IMR-90 (cell line): ENCODE measurements at regions not wholly inside any gene's neighbourhood (a gene's known extent, or its start where the extent isn't known, plus 50 kb on each side); places are given as distances from the start of the nearest gene placed in this dataset.

Source experiments
- ATAC-seq: fragments of 200-7000 bp; cut with Tn5 transposase; 2 replicates; pipeline ENCODE4 v1.9.1; 2020; ENCODE audit warnings: low read depth, mild to moderate bottlenecking, moderate library complexity
- BruUV-seq: library from RNA; stranded (reverse); fragments of 400-500 nt; replicated peaks from 2 replicates; lab custom pipeline; 2021; lab: Mats Ljungman, UMichigan
- CTCF ChIA-PET: fragments of 300-600 bp; formaldehyde crosslinking; extraction: SDS; loops from one replicate; lab custom pipeline; 2021; ENCODE audit warnings: antibody characterized with exemption; lab: Yijun Ruan, JAX
- POLR2A ChIA-PET: fragments of 300-600 bp; sonication (Branson Sonifier 250); formaldehyde crosslinking; loops from one replicate; lab custom pipeline; 2022; ENCODE audit warnings: antibody characterized with exemption; ENCODE audit not compliant: unreplicated experiment; lab: Charles Lee
- DNase-seq: peaks from one replicate; pipeline ENCODE4 v3.0.0; 2013
- H2AFZ ChIP-seq: replicated peaks from 2 replicates; pipeline ENCODE3; 2013; ENCODE audit warnings: low read length, mild to moderate bottlenecking; ENCODE audit not compliant: poor library complexity
- H2AK5ac ChIP-seq: 2 replicates; pipeline ENCODE4 v1.6.1; 2013; ENCODE audit warnings: low read depth, low read length, inconsistent platforms
- H2AK9ac ChIP-seq: replicated peaks from 2 replicates; pipeline ENCODE3; 2013; ENCODE audit warnings: mild to moderate bottlenecking, low read depth, low read length, moderate library complexity; ENCODE audit not compliant: poor library complexity
- H2BK120ac ChIP-seq: 2 replicates; pipeline ENCODE4 v1.6.1; 2013; ENCODE audit warnings: low read depth, low read length, inconsistent platforms
- H2BK15ac ChIP-seq: 3 replicates; pipeline ENCODE4 v1.6.1; 2013; ENCODE audit warnings: low read depth, low read length, inconsistent platforms
- H2BK20ac ChIP-seq: 2 replicates; pipeline ENCODE4 v1.6.1; 2013; ENCODE audit warnings: low read depth, mild to moderate bottlenecking, inconsistent platforms, low read length, moderate library complexity
- H2BK5ac ChIP-seq: 2 replicates; pipeline ENCODE4 v1.6.1; 2013; ENCODE audit warnings: mild to moderate bottlenecking, low read depth, low read length, inconsistent platforms; ENCODE audit not compliant: poor library complexity, severe bottlenecking
- H3K14ac ChIP-seq: replicated peaks from 2 replicates; pipeline ENCODE4 v1.6.1; 2013; ENCODE audit warnings: low read depth, low read length, inconsistent platforms
- H3K18ac ChIP-seq: 2 replicates; pipeline ENCODE4 v1.6.1; 2013; ENCODE audit warnings: low read depth, low read length, control low read depth
- H3K23ac ChIP-seq: 2 replicates; pipeline ENCODE4 v1.6.1; 2013; ENCODE audit warnings: low read depth, low read length, inconsistent platforms
- H3K27ac ChIP-seq: 2 replicates; pipeline ENCODE4 v1.5.1; 2013; ENCODE audit warnings: mild to moderate bottlenecking, control low read depth, low read length; ENCODE audit not compliant: insufficient read depth
- H3K27me3 ChIP-seq: 2 replicates; pipeline ENCODE4 v1.6.1; 2013; ENCODE audit warnings: low read length; ENCODE audit not compliant: control insufficient read depth, insufficient read depth
- H3K36me3 ChIP-seq: 2 replicates; pipeline ENCODE4 v1.6.1; 2013; ENCODE audit warnings: low read length, mixed read lengths; ENCODE audit not compliant: control insufficient read depth, insufficient read depth
- H3K4ac ChIP-seq: 2 replicates; pipeline ENCODE4 v1.6.1; 2013; ENCODE audit warnings: low read depth, low read length, inconsistent platforms
- H3K4me1 ChIP-seq: 2 replicates; pipeline ENCODE4 v1.6.1; 2013; ENCODE audit warnings: low read length, mixed read lengths; ENCODE audit not compliant: control insufficient read depth, insufficient read depth
- H3K4me2 ChIP-seq: 2 replicates; pipeline ENCODE4 v1.6.1; 2013; ENCODE audit warnings: low read depth, mild to moderate bottlenecking, control low read depth, low read length, moderate library complexity
- H3K4me3 ChIP-seq: 2 replicates; pipeline ENCODE4 v1.5.1; 2013; ENCODE audit warnings: low read depth, mild to moderate bottlenecking, control low read depth, low read length, moderate library complexity; ENCODE audit not compliant: insufficient read depth
- H3K56ac ChIP-seq: 2 replicates; pipeline ENCODE4 v1.6.1; 2013; ENCODE audit warnings: low read length, inconsistent platforms; ENCODE audit not compliant: insufficient read depth; ENCODE audit errors: extremely low read depth
- H3K79me1 ChIP-seq, 2 experiments: 2 replicates each; pipeline ENCODE4 v1.6.1; 2013; ENCODE audit warnings: low read length in 2 of 2, inconsistent platforms in 1 of 2, low read depth in 1 of 2
- H3K9ac ChIP-seq: 2 replicates; pipeline ENCODE4 v1.6.1; 2013; ENCODE audit warnings: low read depth, low read length, control low read depth
- H3K9me1 ChIP-seq: 2 replicates; pipeline ENCODE4 v1.6.1; 2013; ENCODE audit warnings: low read length, inconsistent platforms; ENCODE audit not compliant: insufficient read depth
- H3K9me3 ChIP-seq: 2 replicates; pipeline ENCODE4 v1.6.1; 2013; ENCODE audit warnings: low read length; ENCODE audit not compliant: control insufficient read depth, insufficient read depth
- H4K20me1 ChIP-seq: 2 replicates; pipeline ENCODE4 v1.6.1; 2013; ENCODE audit warnings: low read length, inconsistent platforms; ENCODE audit not compliant: insufficient read depth
- H4K5ac ChIP-seq: 2 replicates; pipeline ENCODE4 v1.6.1; 2013; ENCODE audit warnings: mild to moderate bottlenecking, low read depth, low read length, control low read depth
- H4K8ac ChIP-seq, 2 experiments: 2 replicates each; pipeline ENCODE4 v1.6.1; 2013; ENCODE audit warnings: low read depth in 2 of 2, low read length in 2 of 2, control low read depth in 1 of 2, inconsistent platforms in 1 of 2
- H4K91ac ChIP-seq: 2 replicates; pipeline ENCODE4 v1.6.1; 2013; ENCODE audit warnings: low read depth, low read length, inconsistent platforms; ENCODE audit not compliant: insufficient read depth
- BHLHE40 ChIP-seq: fragments of 150-350 bp; IDR thresholded peaks from 2 replicates; pipeline ENCODE4 v1.6.1; 2016; ENCODE audit warnings: mild to moderate bottlenecking, low read depth, low read length
- CEBPB ChIP-seq: IDR thresholded peaks from 2 replicates; pipeline ENCODE4 v1.6.1; 2012; ENCODE audit warnings: low read depth, low read length, improper control_type of control experiment
- CHD1 ChIP-seq: IDR thresholded peaks from 2 replicates; pipeline ENCODE4 v1.6.1; 2012; ENCODE audit warnings: low read depth, low read length, improper control_type of control experiment
- FOS ChIP-seq: fragments of 150-350 bp; IDR thresholded peaks from 2 replicates; pipeline ENCODE4 v1.6.1; 2016; ENCODE audit warnings: low read depth, low read length
- MAFK ChIP-seq: IDR thresholded peaks from 2 replicates; pipeline ENCODE4 v1.6.1; 2012; ENCODE audit warnings: low read depth, low read length, improper control_type of control experiment
- MAZ ChIP-seq: IDR thresholded peaks from 2 replicates; pipeline ENCODE4 v1.6.1; 2012; ENCODE audit warnings: low read depth, mild to moderate bottlenecking, low read length, improper control_type of control experiment, moderate library complexity, borderline replicate concordance
- MXI1 ChIP-seq: IDR thresholded peaks from 2 replicates; pipeline ENCODE4 v1.6.1; 2012; ENCODE audit warnings: low read depth, mild to moderate bottlenecking, low read length, moderate library complexity, borderline replicate concordance
- NFE2L2 ChIP-seq: fragments of 150-350 bp; IDR thresholded peaks from 2 replicates; pipeline ENCODE4 v1.6.1; 2016; ENCODE audit warnings: low read depth, mild to moderate bottlenecking, low read length
- POLR2A ChIP-seq: IDR thresholded peaks from 2 replicates; pipeline ENCODE4 v1.6.1; 2012; ENCODE audit warnings: mild to moderate bottlenecking, low read depth, low read length
- RAD21 ChIP-seq: IDR thresholded peaks from 2 replicates; pipeline ENCODE4 v1.6.1; 2012; ENCODE audit warnings: low read length, improper control_type of control experiment
- RCOR1 ChIP-seq: IDR thresholded peaks from 2 replicates; pipeline ENCODE4 v1.6.1; 2012; ENCODE audit warnings: mild to moderate bottlenecking, low read length, improper control_type of control experiment; ENCODE audit not compliant: insufficient replicate concordance
- RFX5 ChIP-seq: IDR thresholded peaks from 2 replicates; pipeline ENCODE4 v1.8.0; 2012; ENCODE audit warnings: low read depth, mild to moderate bottlenecking, low read length, moderate library complexity
- SMC3 ChIP-seq: fragments of 150-350 bp; IDR thresholded peaks from 2 replicates; pipeline ENCODE4 v1.6.1; 2016; ENCODE audit warnings: low read depth, mild to moderate bottlenecking, antibody characterized with exemption, low read length, moderate library complexity
- WGBS, 2 experiments: methylation state at CpG; one replicate each; pipeline versions ENCODE4 v1.1.5 to v1.1.7; 2013; ENCODE audit warnings: missing lambda C conversion rate in 2 of 2; ENCODE audit not compliant: insufficient read length in 1 of 2; ENCODE audit errors: extremely low coverage in 2 of 2; 5-methylcytosine and 5-hydroxymethylcytosine counted together
- dilution Hi-C: fragments of 300-500 bp; cut with HindIII; formaldehyde crosslinking; loops from one replicate; pipeline ENCODE4 v1.14.3; 2018; ENCODE audit warnings: low sequenced_read_pairs; ENCODE audit not compliant: unreplicated experiment
- in situ Hi-C: fragments of 300-500 bp; cut with MboI; formaldehyde crosslinking; loops from 3 replicates; pipeline ENCODE4 v1.14.3; 2019; ENCODE audit warnings: low sequenced_read_pairs, inconsistent platforms, mixed read lengths
- intact Hi-C: fragments of 100-400 bp; cut with micrococcal nuclease; formaldehyde crosslinking; loops from 2 replicates; pipeline ENCODE4 v1.10.0; 2022
- TF ChIP-seq, protein P1 (sequence below): fragments of 150-350 bp; IDR thresholded peaks from 2 replicates; pipeline ENCODE4 v1.6.1; 2017; ENCODE audit warnings: mild to moderate bottlenecking, antibody characterized with exemption, low read length, low read depth
- TF ChIP-seq, protein P2 (sequence below): fragments of 150-350 bp; IDR thresholded peaks from 2 replicates; pipeline ENCODE4 v1.6.1; 2016; ENCODE audit warnings: low read depth, mild to moderate bottlenecking, low read length, moderate library complexity, borderline replicate concordance
- TF ChIP-seq, protein P3 (sequence below): conservative IDR thresholded peaks from 2 replicates; pipeline ENCODE4 v1.5.1; 2012; ENCODE audit warnings: mild to moderate bottlenecking, low read depth, low read length, improper control_type of control experiment

DNA sequence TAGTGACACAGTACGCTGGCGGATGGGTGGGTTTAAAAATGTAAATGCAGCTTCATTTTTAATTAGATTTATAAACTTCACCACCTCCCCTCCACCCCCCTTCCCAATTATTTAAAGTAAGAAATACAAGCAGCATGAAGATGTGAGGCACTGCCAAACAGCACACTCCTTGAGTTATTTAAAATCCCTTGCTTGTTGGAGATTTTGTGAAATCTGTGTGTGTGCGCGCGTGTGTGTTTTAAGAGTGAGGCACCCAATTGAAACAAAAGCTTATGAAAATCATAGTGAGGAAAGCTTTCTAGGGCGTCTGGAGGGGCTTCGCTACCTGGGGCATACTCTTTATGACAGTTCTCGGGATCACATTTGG lies 219.6 kb upstream of the IRX3 start:
- H2AK5ac ChIP-seq: no peak overlapping the region
- ATAC-seq (no peak), DNase-seq (no peak)
- no peak overlapping the region for H3K56ac ChIP-seq
- BruUV-seq: no TSS peak
- H3K27ac ChIP-seq: no peak overlapping the region
- H2AFZ ChIP-seq: no peak overlapping the region
- H4K8ac ChIP-seq: no peak overlapping the region
- no peak overlapping the region for H4K5ac ChIP-seq
- in situ Hi-C loops (no loop called here), dilution Hi-C loops (no loop called here), intact Hi-C loops (no loop called here)
- CTCF ChIA-PET: no interaction called here
- WGBS, 2 experiments: no CpG with 5 or more reads among the region's 8 CpGs
- POLR2A ChIA-PET: no interaction called here
- H2BK5ac ChIP-seq: no peak overlapping the region
- H3K4me3 ChIP-seq: no peak overlapping the region
- no peak overlapping the region for H4K91ac ChIP-seq
- H3K23ac ChIP-seq: no peak overlapping the region
- no peak overlapping the region for H3K4ac ChIP-seq
- no peaks in the 10 kb centered on the region for H3K4me1 ChIP-seq
- no peak overlapping the region for H2BK15ac ChIP-seq
- no peaks in the 10 kb centered on the region for H3K79me1 ChIP-seq
- H3K14ac ChIP-seq: no peak overlapping the region
- H2AK9ac ChIP-seq: no peak overlapping the region
- H3K27me3 ChIP-seq: peaks cover 7% of the 10 kb centered on the region; the same call in 1 of the 2 replicates
- H3K4me2 ChIP-seq: no peak overlapping the region; the same call in 1 of the 2 replicates
- no peak overlapping the region for H3K18ac ChIP-seq
- H3K9me3 ChIP-seq: no peaks in the 10 kb centered on the region
- no peak for TF ChIP-seq NFE2L2
- no peak for TF ChIP-seq POLR2A
- TF ChIP-seq CHD1: no peak
- TF ChIP-seq, protein P1, sequence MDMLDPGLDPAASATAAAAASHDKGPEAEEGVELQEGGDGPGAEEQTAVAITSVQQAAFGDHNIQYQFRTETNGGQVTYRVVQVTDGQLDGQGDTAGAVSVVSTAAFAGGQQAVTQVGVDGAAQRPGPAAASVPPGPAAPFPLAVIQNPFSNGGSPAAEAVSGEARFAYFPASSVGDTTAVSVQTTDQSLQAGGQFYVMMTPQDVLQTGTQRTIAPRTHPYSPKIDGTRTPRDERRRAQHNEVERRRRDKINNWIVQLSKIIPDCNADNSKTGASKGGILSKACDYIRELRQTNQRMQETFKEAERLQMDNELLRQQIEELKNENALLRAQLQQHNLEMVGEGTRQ: no peak
- TF ChIP-seq SMC3: no peak
- no peak for TF ChIP-seq FOS
- TF ChIP-seq RFX5: no peak
- TF ChIP-seq MAFK: no peak
- TF ChIP-seq RAD21: no peak
- TF ChIP-seq MXI1: no peak
- TF ChIP-seq, protein P2, sequence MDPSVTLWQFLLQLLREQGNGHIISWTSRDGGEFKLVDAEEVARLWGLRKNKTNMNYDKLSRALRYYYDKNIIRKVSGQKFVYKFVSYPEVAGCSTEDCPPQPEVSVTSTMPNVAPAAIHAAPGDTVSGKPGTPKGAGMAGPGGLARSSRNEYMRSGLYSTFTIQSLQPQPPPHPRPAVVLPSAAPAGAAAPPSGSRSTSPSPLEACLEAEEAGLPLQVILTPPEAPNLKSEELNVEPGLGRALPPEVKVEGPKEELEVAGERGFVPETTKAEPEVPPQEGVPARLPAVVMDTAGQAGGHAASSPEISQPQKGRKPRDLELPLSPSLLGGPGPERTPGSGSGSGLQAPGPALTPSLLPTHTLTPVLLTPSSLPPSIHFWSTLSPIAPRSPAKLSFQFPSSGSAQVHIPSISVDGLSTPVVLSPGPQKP: no peak
- TF ChIP-seq, protein P3, sequence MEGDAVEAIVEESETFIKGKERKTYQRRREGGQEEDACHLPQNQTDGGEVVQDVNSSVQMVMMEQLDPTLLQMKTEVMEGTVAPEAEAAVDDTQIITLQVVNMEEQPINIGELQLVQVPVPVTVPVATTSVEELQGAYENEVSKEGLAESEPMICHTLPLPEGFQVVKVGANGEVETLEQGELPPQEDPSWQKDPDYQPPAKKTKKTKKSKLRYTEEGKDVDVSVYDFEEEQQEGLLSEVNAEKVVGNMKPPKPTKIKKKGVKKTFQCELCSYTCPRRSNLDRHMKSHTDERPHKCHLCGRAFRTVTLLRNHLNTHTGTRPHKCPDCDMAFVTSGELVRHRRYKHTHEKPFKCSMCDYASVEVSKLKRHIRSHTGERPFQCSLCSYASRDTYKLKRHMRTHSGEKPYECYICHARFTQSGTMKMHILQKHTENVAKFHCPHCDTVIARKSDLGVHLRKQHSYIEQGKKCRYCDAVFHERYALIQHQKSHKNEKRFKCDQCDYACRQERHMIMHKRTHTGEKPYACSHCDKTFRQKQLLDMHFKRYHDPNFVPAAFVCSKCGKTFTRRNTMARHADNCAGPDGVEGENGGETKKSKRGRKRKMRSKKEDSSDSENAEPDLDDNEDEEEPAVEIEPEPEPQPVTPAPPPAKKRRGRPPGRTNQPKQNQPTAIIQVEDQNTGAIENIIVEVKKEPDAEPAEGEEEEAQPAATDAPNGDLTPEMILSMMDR: no peak
- TF ChIP-seq CEBPB: no peak
- TF ChIP-seq BHLHE40: no peak
- no peak for TF ChIP-seq RCOR1
- no peak for TF ChIP-seq MAZ
- H2BK20ac ChIP-seq: no peak overlapping the region
- H2BK120ac ChIP-seq: no peak overlapping the region
- H3K36me3 ChIP-seq: no peaks in the 10 kb centered on the region
- no peaks in the 10 kb centered on the region for H4K20me1 ChIP-seq
- no peak overlapping the region for H3K9ac ChIP-seq
- H3K9me1 ChIP-seq: no peaks in the 10 kb centered on the region
